SJCRH30 (cell line): ENCODE measurements at regions not wholly inside any gene's neighbourhood (a gene's known extent, or its start where the extent isn't known, plus 50 kb on each side); places are given as distances from the start of the nearest gene placed in this dataset.

Experiments
- DNase-seq, 2 experiments: peaks; one replicate each; pipeline ENCODE4 v3.0.0-alpha.2; 2015 to 2020
- H3K27ac ChIP-seq: fragments of 250-450 bp; sonication (Bioruptor Pico); 2 replicates; pipeline ENCODE4 v1.5.1; 2020; ENCODE audit warnings: mild to moderate bottlenecking, moderate library complexity
- H3K27me3 ChIP-seq: fragments of 250-450 bp; sonication (Bioruptor Pico); 2 replicates; pipeline ENCODE4 v1.5.1; 2020; ENCODE audit warnings: mild to moderate bottlenecking, moderate library complexity
- H3K36me3 ChIP-seq: fragments of 250-450 bp; sonication (Bioruptor Pico); 2 replicates; pipeline ENCODE4 v1.5.1; 2020; ENCODE audit warnings: mild to moderate bottlenecking, moderate library complexity
- H3K4me1 ChIP-seq: fragments of 250-450 bp; sonication (Bioruptor Pico); 2 replicates; pipeline ENCODE4 v1.5.1; 2020; ENCODE audit warnings: mild to moderate bottlenecking, moderate library complexity
- H3K4me3 ChIP-seq: fragments of 250-450 bp; sonication (Bioruptor Pico); 2 replicates; pipeline ENCODE4 v1.5.1; 2020; ENCODE audit warnings: mild to moderate bottlenecking, moderate library complexity
- H3K9me3 ChIP-seq: fragments of 250-450 bp; sonication (Bioruptor Pico); replicated peaks from 2 replicates; pipeline ENCODE4 v1.5.1; 2020; ENCODE audit warnings: mild to moderate bottlenecking, moderate library complexity

DNA sequence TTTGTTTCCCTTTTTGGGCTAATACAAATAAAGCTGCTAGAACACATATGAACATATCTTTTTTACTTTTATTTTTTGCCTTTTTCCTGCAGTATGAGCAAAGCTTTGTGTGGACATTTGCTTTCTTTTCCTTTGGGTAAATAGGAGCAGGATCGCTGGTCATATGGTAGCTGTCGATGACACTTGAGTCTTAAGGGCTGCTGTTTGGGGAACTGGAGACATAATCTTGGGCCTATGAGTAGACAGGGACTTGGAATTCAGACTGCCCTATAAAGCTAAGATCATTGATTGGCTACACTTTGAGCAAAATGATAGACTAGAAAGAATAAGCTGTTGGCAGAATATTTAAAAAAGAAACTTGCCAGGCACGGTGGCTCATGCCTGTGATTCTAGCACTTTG, 60.9 kb upstream of the ABL1 start:
- no peak overlapping the region for H3K27ac ChIP-seq
- no peak for DNase-seq
- H3K4me3 ChIP-seq: no peak overlapping the region
- no peaks in the 10 kb centered on the region for H3K27me3 ChIP-seq
- H3K9me3 ChIP-seq: peaks cover 5% of the 10 kb centered on the region
- H3K4me1 ChIP-seq: peaks cover 5% of the 10 kb centered on the region
- no peaks in the 10 kb centered on the region for H3K36me3 ChIP-seq

DNA sequence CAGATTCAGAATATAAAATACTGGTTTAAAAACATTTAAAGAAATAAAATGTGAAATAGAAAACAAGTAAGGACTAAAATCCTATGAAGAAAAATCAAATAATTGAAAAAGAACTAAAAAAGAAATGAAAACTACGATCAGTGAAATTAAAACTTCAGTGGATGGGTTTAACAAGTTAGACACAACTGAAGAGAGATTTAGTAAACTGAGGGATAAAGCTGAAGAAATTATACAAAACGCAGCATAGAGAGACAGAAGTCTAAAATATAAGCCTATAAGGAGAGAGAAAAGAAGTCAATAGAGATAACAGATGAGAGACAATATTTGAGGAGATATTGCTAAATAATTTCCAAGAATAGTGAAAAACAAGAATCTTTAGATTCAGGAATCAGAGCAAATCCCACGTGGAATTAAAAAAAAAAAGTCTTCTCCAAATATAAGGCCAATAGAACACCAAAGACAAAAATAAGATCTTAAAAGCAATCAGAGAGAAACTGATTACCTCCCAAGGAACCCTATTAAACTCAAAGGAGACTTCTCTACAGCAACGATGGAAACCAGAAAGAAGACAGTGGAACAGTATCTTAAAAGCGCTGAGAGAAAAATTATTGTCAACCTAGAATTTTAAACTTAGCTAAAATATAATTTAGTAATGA, 59.6 kb upstream of the ABL1 start:
- H3K27ac ChIP-seq: no peak overlapping the region
- no peak overlapping the region for H3K4me3 ChIP-seq
- DNase-seq: no peak
- H3K4me1 ChIP-seq: peaks cover 9% of the 10 kb centered on the region
- no peaks in the 10 kb centered on the region for H3K27me3 ChIP-seq
- H3K9me3 ChIP-seq: peaks cover 5% of the 10 kb centered on the region
- H3K36me3 ChIP-seq: no peaks in the 10 kb centered on the region

- Histone ChIP-seq H3K4me1 (peaks cover 19% of the 10 kb centered on the region), H3K27ac (no peak overlapping the region), H3K27me3 (no peaks in the 10 kb centered on the region), H3K36me3 (no peaks in the 10 kb centered on the region), H3K9me3 (no peaks in the 10 kb centered on the region; the same call in none of the 2 replicates), H3K4me3 (no peak overlapping the region)
- no peak for DNase-seq
Observed at GRCh38 chr9:130779153-130779855, 55.8 kb upstream of the ABL1 start.

- H3K27me3 ChIP-seq: no peaks in the 10 kb centered on the region
- H3K9me3 ChIP-seq: no peaks in the 10 kb centered on the region; the same call in 1 of the 2 replicates
- H3K4me3 ChIP-seq: no peak overlapping the region
- H3K4me1 ChIP-seq: peaks cover 19% of the 10 kb centered on the region
- DNase-seq: no peak
- no peak overlapping the region for H3K27ac ChIP-seq
- no peaks in the 10 kb centered on the region for H3K36me3 ChIP-seq
Observed at GRCh38 chr9:130780415-130780814, 54.6 kb upstream of the ABL1 start.

DNA sequence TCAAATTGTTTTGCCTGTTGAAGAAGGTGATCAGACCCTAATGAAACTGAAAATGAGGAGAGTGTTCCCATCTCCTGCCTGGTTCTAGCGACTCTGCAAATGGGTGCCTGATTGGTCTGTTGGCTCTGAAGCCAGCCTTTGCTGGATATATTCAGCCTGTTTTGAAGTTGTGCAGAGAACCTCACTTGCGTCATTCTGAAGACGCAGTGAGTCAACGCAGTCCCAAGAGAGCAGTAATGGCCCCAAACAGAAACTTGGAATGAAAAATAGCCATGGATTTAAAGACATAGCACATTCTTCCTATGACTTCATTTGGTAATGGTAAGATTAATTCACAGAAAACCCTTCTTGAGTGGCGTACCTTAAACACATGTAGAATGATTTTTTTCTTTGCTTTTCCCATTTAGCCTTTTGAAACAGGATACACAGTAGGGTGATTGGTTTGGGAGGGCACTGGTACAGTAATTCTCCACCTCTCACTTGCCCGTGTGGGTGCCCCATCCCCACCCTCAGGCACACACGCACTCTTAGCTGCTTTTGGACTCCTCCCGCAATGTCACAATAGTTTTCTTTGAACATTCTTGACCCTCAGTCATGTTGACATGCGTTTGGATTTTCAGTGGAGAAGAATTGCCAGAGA, 54.1 kb upstream of the ABL1 start:
- Histone ChIP-seq H3K9me3 (no peaks in the 10 kb centered on the region), H3K4me1 (peaks cover 19% of the 10 kb centered on the region), H3K4me3 (peak overlapping the region; percentile 6; the same call in 1 of the 2 replicates), H3K36me3 (no peaks in the 10 kb centered on the region), H3K27me3 (no peaks in the 10 kb centered on the region), H3K27ac (no peak overlapping the region)
- peak; percentile 66 to 81 for DNase-seq

- DNase-seq: no peak
- H3K9me3 ChIP-seq: no peaks in the 10 kb centered on the region
- H3K27me3 ChIP-seq: no peaks in the 10 kb centered on the region
- H3K36me3 ChIP-seq: no peaks in the 10 kb centered on the region
- H3K27ac ChIP-seq: no peak overlapping the region
- H3K4me3 ChIP-seq: no peak overlapping the region
- H3K4me1 ChIP-seq: peaks cover 19% of the 10 kb centered on the region
Observed at GRCh38 chr9:130781569-130781968, 53.5 kb upstream of the ABL1 start.

DNA sequence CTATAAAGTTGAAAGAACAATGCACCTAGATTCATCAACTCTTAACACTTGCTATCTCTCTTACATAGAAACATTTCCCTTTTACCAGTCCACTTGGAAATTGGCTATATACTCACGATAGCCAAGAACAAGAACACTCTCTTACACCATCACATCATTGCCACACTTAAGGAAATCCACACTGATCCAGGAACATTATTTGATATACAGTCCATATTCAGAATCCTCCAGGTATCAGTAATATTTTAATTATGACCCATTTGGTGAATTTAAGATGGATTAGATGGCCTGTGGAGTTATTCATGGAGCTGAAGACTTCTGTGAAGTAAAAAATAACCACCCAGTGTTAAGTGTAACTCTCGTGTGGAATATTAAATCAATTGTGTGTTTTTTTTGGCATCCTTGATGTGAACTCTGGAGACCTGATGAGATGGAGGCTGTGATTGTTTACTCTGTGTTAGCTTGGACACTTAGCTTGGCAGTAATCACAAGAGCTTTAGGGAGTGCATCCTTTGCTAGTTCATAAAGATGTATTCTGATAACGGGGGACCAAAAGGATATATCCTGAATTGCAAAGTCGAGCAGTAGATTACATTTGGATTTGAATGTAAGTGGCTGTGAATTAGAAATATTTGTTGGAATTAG, 52.0 kb upstream of the ABL1 start:
- Histone ChIP-seq H3K4me1 (peaks cover 19% of the 10 kb centered on the region), H3K9me3 (no peaks in the 10 kb centered on the region), H3K27me3 (no peaks in the 10 kb centered on the region), H3K4me3 (no peak overlapping the region), H3K36me3 (no peaks in the 10 kb centered on the region), H3K27ac (no peak overlapping the region)
- no peak for DNase-seq

DNA sequence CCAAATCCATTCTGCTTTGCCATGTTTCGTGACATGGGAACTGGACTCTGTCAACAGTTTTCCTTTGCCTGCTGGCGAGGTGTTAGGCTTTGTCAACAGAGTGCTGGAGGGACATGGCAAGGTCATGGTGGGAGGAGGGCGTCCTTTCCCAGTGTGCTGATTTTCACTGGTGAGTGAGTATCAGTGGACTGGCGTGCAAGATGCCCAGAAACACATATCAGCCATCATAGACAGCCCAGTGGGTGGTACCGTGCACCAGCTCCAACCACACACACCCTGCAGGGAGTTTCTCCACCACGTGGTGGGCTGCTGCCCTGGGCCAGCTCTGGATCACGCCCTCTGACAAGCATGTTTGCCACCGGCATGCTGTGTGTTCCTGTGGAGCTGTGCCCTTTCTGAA, 50.0 kb upstream of the ABL1 start:
- no peak for DNase-seq
- H3K27me3 ChIP-seq: no peaks in the 10 kb centered on the region
- peaks cover 13% of the 10 kb centered on the region for H3K4me1 ChIP-seq
- H3K4me3 ChIP-seq: no peak overlapping the region
- H3K27ac ChIP-seq: no peak overlapping the region
- no peaks in the 10 kb centered on the region for H3K36me3 ChIP-seq
- H3K9me3 ChIP-seq: peaks cover 4% of the 10 kb centered on the region
